Neuronal stem cell (in vitro differentiated cells): ENCODE measurements at regions not wholly inside any gene's neighbourhood (a gene's known extent, or its start where the extent isn't known, plus 50 kb on each side); places are given as distances from the start of the nearest gene placed in this dataset.

ENCODE experiments used
- DNase-seq: peaks from one replicate; pipeline ENCODE4 v3.0.0-alpha.2; 2013; ENCODE audit warnings: low spot score
- H2AFZ ChIP-seq: one replicate; pipeline ENCODE4 v1.6.1; 2013; ENCODE audit warnings: mild to moderate bottlenecking, low read length, inconsistent platforms
- H2AK5ac ChIP-seq: 2 replicates; pipeline ENCODE4 v1.6.1; 2013; ENCODE audit warnings: low read depth, mild to moderate bottlenecking, inconsistent platforms, low read length, moderate library complexity, mixed read lengths
- H2BK120ac ChIP-seq: 2 replicates; pipeline ENCODE4 v1.6.1; 2013; ENCODE audit warnings: low read depth, mild to moderate bottlenecking, inconsistent platforms, low read length, moderate library complexity, mixed read lengths
- H2BK12ac ChIP-seq: one replicate; pipeline ENCODE4 v1.6.1; 2013; ENCODE audit warnings: low read length, inconsistent platforms
- H2BK15ac ChIP-seq: 2 replicates; pipeline ENCODE4 v1.6.1; 2013; ENCODE audit warnings: mild to moderate bottlenecking, low read length, inconsistent platforms, mixed read lengths
- H2BK5ac ChIP-seq: one replicate; pipeline ENCODE4 v1.6.1; 2013; ENCODE audit warnings: inconsistent platforms, mild to moderate bottlenecking, low read length, moderate library complexity
- H3K14ac ChIP-seq: one replicate; pipeline ENCODE4 v1.6.1; 2013; ENCODE audit warnings: low read length, inconsistent platforms
- H3K18ac ChIP-seq: 2 replicates; pipeline ENCODE4 v1.6.1; 2013; ENCODE audit warnings: low read length, inconsistent platforms
- H3K23ac ChIP-seq: 2 replicates; pipeline ENCODE4 v1.6.1; 2013; ENCODE audit warnings: low read depth, mild to moderate bottlenecking, mixed read lengths, low read length, inconsistent platforms; ENCODE audit not compliant: poor library complexity
- H3K27ac ChIP-seq: replicated peaks from 3 replicates; pipeline ENCODE4 v1.5.1; 2013; ENCODE audit warnings: low read length, inconsistent platforms
- H3K27me3 ChIP-seq, 3 experiments: 2 replicates each; pipeline ENCODE4 v1.6.1; 2013; ENCODE audit warnings: low read length in 3 of 3, mild to moderate bottlenecking in 2 of 3, inconsistent platforms in 1 of 3, low read depth in 1 of 3, mixed read lengths in 1 of 3, moderate library complexity in 1 of 3; ENCODE audit not compliant: control insufficient read depth in 3 of 3, insufficient read depth in 3 of 3
- H3K36me3 ChIP-seq, 2 donors: replicated peaks in 1 of 2; 2 replicates each; pipeline ENCODE4 v1.6.1; 2013; ENCODE audit warnings: low read length in 2 of 2; ENCODE audit not compliant: control insufficient read depth in 2 of 2, insufficient read depth in 2 of 2
- H3K4ac ChIP-seq: 2 replicates; pipeline ENCODE4 v1.6.1; 2013; ENCODE audit warnings: inconsistent platforms, mild to moderate bottlenecking, low read length, moderate library complexity
- H3K4me1 ChIP-seq, 2 donors: 1 replicate in 1 of 2; 2 replicates in 1 of 2; pipeline ENCODE4 v1.6.1; 2013; ENCODE audit warnings: low read length in 2 of 2, low read depth in 1 of 2; ENCODE audit not compliant: control insufficient read depth in 2 of 2, insufficient read depth in 1 of 2
- H3K4me2 ChIP-seq: one replicate; pipeline ENCODE4 v1.6.1; 2013; ENCODE audit warnings: mild to moderate bottlenecking, low read length, inconsistent platforms; ENCODE audit not compliant: insufficient read depth, poor library complexity, severe bottlenecking
- H3K4me3 ChIP-seq, 2 donors: 2 replicates each; pipeline ENCODE4 v1.5.1; 2013; ENCODE audit warnings: low read length in 2 of 2, mild to moderate bottlenecking in 2 of 2, inconsistent platforms in 1 of 2, moderate library complexity in 1 of 2
- H3K79me1 ChIP-seq: one replicate; pipeline ENCODE4 v1.6.1; 2013; ENCODE audit warnings: low read depth, mild to moderate bottlenecking, inconsistent platforms, low read length, moderate library complexity
- H3K9ac ChIP-seq: one replicate; pipeline ENCODE4 v1.6.1; 2013; ENCODE audit warnings: mild to moderate bottlenecking, low read depth, low read length, inconsistent platforms; ENCODE audit not compliant: poor library complexity
- H3K9me3 ChIP-seq, 2 donors: replicated peaks in 1 of 2; 2 replicates each; pipeline versions ENCODE3 to v1.6.1; 2013; ENCODE audit warnings: low read length in 2 of 2, mild to moderate bottlenecking in 2 of 2, inconsistent platforms in 1 of 2, low read depth in 1 of 2, mixed read lengths in 1 of 2, moderate library complexity in 1 of 2; ENCODE audit not compliant: control insufficient read depth in 2 of 2, insufficient read depth in 1 of 2
- H4K8ac ChIP-seq: one replicate; pipeline ENCODE4 v1.6.1; 2013; ENCODE audit warnings: low read depth, mild to moderate bottlenecking, inconsistent platforms, low read length, moderate library complexity
- H4K91ac ChIP-seq: one replicate; pipeline ENCODE4 v1.6.1; 2013; ENCODE audit warnings: low read length, low read depth, mild to moderate bottlenecking, inconsistent platforms; ENCODE audit not compliant: poor library complexity
- WGBS, 2 donors: extraction: QIAGEN DNeasy Blood & Tissue Kit; methylation state at CpG; one replicate each; pipeline ENCODE4 v1.1.7; 2013; ENCODE audit warnings: missing lambda C conversion rate in 2 of 2, mixed read lengths in 1 of 2; ENCODE audit not compliant: insufficient read length in 2 of 2, insufficient replicate concordance in 1 of 2; ENCODE audit errors: extremely low coverage in 2 of 2; 5-methylcytosine and 5-hydroxymethylcytosine counted together

- Histone ChIP-seq H2AK5ac (no peak overlapping the region), H3K4me1 (no peaks in the 10 kb centered on the region), H3K14ac (no peak overlapping the region), H3K18ac (no peak overlapping the region), H2BK12ac (no peak overlapping the region), H3K4me2 (no peak overlapping the region), H3K9me3 (peaks cover 0 to 7% of the 10 kb centered on the region in 2 donors), H3K36me3 (no peaks in the 10 kb centered on the region), H3K4ac (no peak overlapping the region), H3K27ac (no peak overlapping the region), H2BK15ac (no peak overlapping the region), H3K4me3 (no peak overlapping the region), H3K23ac (no peak overlapping the region), H2AFZ (no peak overlapping the region), H3K9ac (no peak overlapping the region), H3K79me1 (no peaks in the 10 kb centered on the region), H2BK5ac (no peak overlapping the region), H2BK120ac (no peak overlapping the region), H3K27me3 (no peaks in the 10 kb centered on the region), H4K91ac (no peak overlapping the region), H4K8ac (no peak overlapping the region)
- no CpG with 5 or more reads among the region's 4 CpGs for WGBS, 2 donors
- DNase-seq, result no peak
Measured at GRCh38 chr9:108793573-108793972, 62.2 kb downstream of the ACTL7B start.

GRCh38 chr9:108789742-108790141 lies 66.0 kb downstream of the ACTL7B start:
- Histone ChIP-seq H4K91ac (no peak overlapping the region), H2BK5ac (no peak overlapping the region), H3K27ac (no peak overlapping the region), H3K4ac (no peak overlapping the region), H3K23ac (no peak overlapping the region), H3K14ac (no peak overlapping the region), H2BK120ac (no peak overlapping the region), H3K4me3 (no peak overlapping the region), H3K9ac (no peak overlapping the region), H3K36me3 (no peaks in the 10 kb centered on the region), H3K4me2 (no peak overlapping the region), H3K9me3 (peaks cover 0 to 7% of the 10 kb centered on the region in 2 donors), H4K8ac (no peak overlapping the region), H3K79me1 (no peaks in the 10 kb centered on the region), H3K27me3 (no peaks in the 10 kb centered on the region), H2BK12ac (no peak overlapping the region), H3K18ac (no peak overlapping the region), H3K4me1 (peaks cover 0 to 16% of the 10 kb centered on the region in 2 donors), H2AFZ (no peak overlapping the region), H2AK5ac (no peak overlapping the region), H2BK15ac (no peak overlapping the region)
- WGBS, 2 donors, result no CpG with 5 or more reads among the region's 2 CpGs
- no peak for DNase-seq

GRCh38 chr9:108787690-108788048 lies 68.1 kb downstream of the ACTL7B start:
- H3K4me3 ChIP-seq, result no peak overlapping the region

GRCh38 chr9:108786901-108787689 lies 68.7 kb downstream of the ACTL7B start:
- Histone ChIP-seq H2BK12ac (no peak overlapping the region), H3K9ac (no peak overlapping the region), H3K36me3 (no peaks in the 10 kb centered on the region), H3K4ac (no peak overlapping the region), H3K4me2 (no peak overlapping the region), H2AFZ (no peak overlapping the region), H3K18ac (peak overlapping the region; percentile 5), H3K4me3 (no peak overlapping the region), H3K4me1 (peaks cover 2 to 25% of the 10 kb centered on the region in 2 donors), H2AK5ac (peak overlapping the region; percentile 8), H3K9me3 (peaks cover 0 to 2% of the 10 kb centered on the region in 2 donors), H3K79me1 (no peaks in the 10 kb centered on the region), H3K23ac (no peak overlapping the region), H2BK15ac (no peak overlapping the region), H4K91ac (no peak overlapping the region), H3K27me3 (no peaks in the 10 kb centered on the region), H2BK120ac (no peak overlapping the region), H4K8ac (no peak overlapping the region), H2BK5ac (no peak overlapping the region), H3K27ac (peak overlapping the region; percentile 51), H3K14ac (no peak overlapping the region)
- WGBS, 2 donors, result no CpG with 5 or more reads among the region's 5 CpGs
- DNase-seq, result no peak

More at GRCh38 chr9:108787690-108788048, 68.1 kb downstream of the ACTL7B start:
- Histone ChIP-seq H3K23ac (no peak overlapping the region), H2BK120ac (no peak overlapping the region), H3K79me1 (no peaks in the 10 kb centered on the region), H2BK12ac (no peak overlapping the region), H3K36me3 (no peaks in the 10 kb centered on the region), H3K9me3 (peaks cover 0 to 4% of the 10 kb centered on the region in 2 donors), H3K4me1 (peaks cover 2 to 25% of the 10 kb centered on the region in 2 donors), H3K14ac (no peak overlapping the region), H4K91ac (no peak overlapping the region), H3K4ac (no peak overlapping the region), H3K27ac (peak overlapping the region; percentile 44), H2AFZ (no peak overlapping the region), H2AK5ac (peak overlapping the region; percentile 37), H2BK5ac (no peak overlapping the region), H3K9ac (no peak overlapping the region), H2BK15ac (no peak overlapping the region), H4K8ac (no peak overlapping the region), H3K4me2 (no peak overlapping the region), H3K18ac (peak overlapping the region; percentile 45), H3K27me3 (no peaks in the 10 kb centered on the region)
- no peak for DNase-seq
- no CpG with 5 or more reads among the region's 7 CpGs for WGBS, 2 donors
